DND-41 (cell line): ENCODE measurements at regions not wholly inside any gene's neighbourhood (a gene's known extent, or its start where the extent isn't known, plus 50 kb on each side); places are given as distances from the start of the nearest gene placed in this dataset.

Experiments used
- CTCF ChIP-seq: IDR thresholded peaks from 2 replicates; pipeline ENCODE4 v1.5.1; 2012; ENCODE audit warnings: borderline replicate concordance, low read length, moderate library complexity, mild to moderate bottlenecking; ENCODE audit not compliant: poor library complexity, severe bottlenecking; ENCODE audit errors: extremely low read depth
- EZH2 ChIP-seq: IDR thresholded peaks from 3 replicates; pipeline ENCODE4 v1.6.1; 2012; ENCODE audit warnings: borderline replicate concordance, low read depth, mild to moderate bottlenecking, moderate library complexity, low read length, inconsistent platforms; ENCODE audit not compliant: severe bottlenecking

DNA sequence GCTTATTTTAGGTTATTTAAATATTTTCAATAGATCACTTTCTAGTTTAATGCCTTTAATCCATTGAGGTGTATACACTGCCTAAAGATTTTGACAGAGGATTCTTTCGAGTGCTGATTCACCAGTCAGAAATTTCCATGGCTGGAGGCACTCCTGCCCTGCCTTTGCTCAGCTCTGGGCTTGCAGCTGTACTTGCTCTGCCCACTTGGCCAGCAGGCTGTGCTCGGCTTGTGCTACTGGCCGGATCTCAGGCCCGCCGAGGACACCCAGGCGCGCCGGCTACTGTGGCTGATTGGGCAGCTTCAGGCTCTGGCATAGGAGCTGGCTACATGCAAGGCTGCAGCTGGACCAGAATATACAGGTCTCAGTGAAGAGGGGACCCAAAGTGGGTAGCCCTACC, 675.1 kb upstream of the MMS22L start:
- TF ChIP-seq EZH2 (no peak), CTCF (no peak)
